IPS-18a (cell line): ENCODE measurements at regions not wholly inside any gene's neighbourhood (a gene's known extent, or its start where the extent isn't known, plus 50 kb on each side); places are given as distances from the start of the nearest gene placed in this dataset.

Experiments
- H3K27ac ChIP-seq: one replicate; pipeline ENCODE4 v1.5.1; 2013; ENCODE audit warnings: low read length
- H3K27me3 ChIP-seq: one replicate; pipeline ENCODE4 v1.6.1; 2013; ENCODE audit warnings: mild to moderate bottlenecking, low read length; ENCODE audit not compliant: control insufficient read depth, insufficient read depth
- H3K36me3 ChIP-seq: one replicate; pipeline ENCODE4 v1.6.1; 2013; ENCODE audit warnings: low read depth, low read length; ENCODE audit not compliant: control insufficient read depth
- H3K4me1 ChIP-seq: one replicate; pipeline ENCODE4 v1.6.1; 2013; ENCODE audit warnings: low read depth, low read length; ENCODE audit not compliant: control insufficient read depth
- H3K4me3 ChIP-seq: one replicate; pipeline ENCODE4 v1.5.1; 2013; ENCODE audit warnings: low read length
- H3K9ac ChIP-seq: one replicate; pipeline ENCODE4 v1.6.1; 2013; ENCODE audit warnings: mild to moderate bottlenecking, low read length, moderate library complexity
- H3K9me3 ChIP-seq: one replicate; pipeline ENCODE4 v1.6.1; 2013; ENCODE audit warnings: low read depth, low read length; ENCODE audit not compliant: control insufficient read depth

- H3K9me3 ChIP-seq = no peaks in the 10 kb centered on the region
- no peak overlapping the region for H3K27ac ChIP-seq
- no peaks in the 10 kb centered on the region for H3K36me3 ChIP-seq
- peaks cover 15% of the 10 kb centered on the region for H3K4me1 ChIP-seq
- no peak overlapping the region for H3K9ac ChIP-seq
- no peak overlapping the region for H3K4me3 ChIP-seq
- no peaks in the 10 kb centered on the region for H3K27me3 ChIP-seq
These were observed 87.1 kb upstream of the SLC66A3 start for GRCh38 chr2:11068079-11068741.

GRCh38 chr2:11068856-11069526, 86.3 kb upstream of the SLC66A3 start:
- Histone ChIP-seq H3K4me3 (no peak overlapping the region), H3K36me3 (no peaks in the 10 kb centered on the region), H3K27me3 (no peaks in the 10 kb centered on the region), H3K9me3 (no peaks in the 10 kb centered on the region), H3K9ac (no peak overlapping the region), H3K27ac (no peak overlapping the region), H3K4me1 (peaks cover 18% of the 10 kb centered on the region)

GRCh38 chr2:11069566-11070185, 85.6 kb upstream of the SLC66A3 start:
- Histone ChIP-seq H3K36me3 (no peaks in the 10 kb centered on the region), H3K27me3 (no peaks in the 10 kb centered on the region), H3K9ac (no peak overlapping the region), H3K4me1 (peaks cover 18% of the 10 kb centered on the region), H3K9me3 (no peaks in the 10 kb centered on the region), H3K4me3 (no peak overlapping the region), H3K27ac (no peak overlapping the region)

GRCh38 chr2:11071211-11071610, 84.1 kb upstream of the SLC66A3 start:
- Histone ChIP-seq H3K4me3 (no peak overlapping the region), H3K27ac (no peak overlapping the region), H3K9me3 (no peaks in the 10 kb centered on the region), H3K27me3 (no peaks in the 10 kb centered on the region), H3K9ac (no peak overlapping the region), H3K4me1 (peaks cover 18% of the 10 kb centered on the region), H3K36me3 (no peaks in the 10 kb centered on the region)

- H3K9me3 ChIP-seq = no peaks in the 10 kb centered on the region
- H3K27me3 ChIP-seq = no peaks in the 10 kb centered on the region
- peaks cover 18% of the 10 kb centered on the region for H3K4me1 ChIP-seq
- no peak overlapping the region for H3K4me3 ChIP-seq
- H3K36me3 ChIP-seq = no peaks in the 10 kb centered on the region
- no peak overlapping the region for H3K27ac ChIP-seq
- no peak overlapping the region for H3K9ac ChIP-seq
These were observed 83.3 kb upstream of the SLC66A3 start for GRCh38 chr2:11071939-11072338.

GRCh38 chr2:11072550-11072949, 82.7 kb upstream of the SLC66A3 start:
- H3K27ac ChIP-seq = peak overlapping the region; percentile 9
- H3K4me3 ChIP-seq = no peak overlapping the region
- no peak overlapping the region for H3K9ac ChIP-seq
- H3K4me1 ChIP-seq = peaks cover 18% of the 10 kb centered on the region
- no peaks in the 10 kb centered on the region for H3K27me3 ChIP-seq
- no peaks in the 10 kb centered on the region for H3K36me3 ChIP-seq
- H3K9me3 ChIP-seq = no peaks in the 10 kb centered on the region

GRCh38 chr2:11073251-11073650, 82.0 kb upstream of the SLC66A3 start:
- no peak overlapping the region for H3K9ac ChIP-seq
- H3K4me3 ChIP-seq = no peak overlapping the region
- no peaks in the 10 kb centered on the region for H3K27me3 ChIP-seq

GRCh38 chr2:11073776-11074175, 81.5 kb upstream of the SLC66A3 start:
- Histone ChIP-seq H3K27me3 (no peaks in the 10 kb centered on the region), H3K9ac (no peak overlapping the region), H3K36me3 (no peaks in the 10 kb centered on the region), H3K4me3 (no peak overlapping the region), H3K9me3 (no peaks in the 10 kb centered on the region), H3K4me1 (peaks cover 18% of the 10 kb centered on the region), H3K27ac (no peak overlapping the region)

More at GRCh38 chr2:11073251-11073650, 82.0 kb upstream of the SLC66A3 start:
- H3K27ac ChIP-seq = peak overlapping the region; percentile 9
- H3K9me3 ChIP-seq = no peaks in the 10 kb centered on the region
- H3K4me1 ChIP-seq = peaks cover 18% of the 10 kb centered on the region
- no peaks in the 10 kb centered on the region for H3K36me3 ChIP-seq

DNA sequence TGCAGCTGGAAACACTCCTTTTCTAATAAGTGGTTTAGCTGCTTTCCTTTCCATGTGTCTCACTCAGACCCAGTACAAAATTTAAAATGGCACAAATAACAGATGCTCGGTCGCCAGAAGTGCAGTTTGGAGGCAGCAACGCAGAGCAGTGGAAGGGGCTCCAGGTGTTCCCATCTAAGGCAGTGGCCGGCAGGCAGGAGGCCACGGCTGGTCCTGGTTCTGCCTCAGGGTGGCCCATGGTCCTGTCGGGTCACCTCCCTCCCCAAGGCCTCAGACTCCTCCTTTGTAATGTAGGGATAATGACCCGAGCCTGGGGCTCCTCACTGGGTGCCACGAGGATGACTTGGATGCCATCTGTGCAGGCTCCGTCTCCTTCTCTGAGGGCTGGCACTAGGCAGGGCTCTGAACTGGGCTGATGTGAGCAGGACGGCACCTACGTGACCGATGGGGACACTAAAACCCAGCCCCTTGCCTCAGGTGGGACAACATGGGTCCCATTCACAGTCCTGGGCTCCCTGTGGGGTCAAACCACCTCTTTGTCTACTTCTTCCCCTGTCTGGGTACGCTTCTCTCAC, 80.9 kb upstream of the SLC66A3 start:
- H3K4me3 ChIP-seq = no peak overlapping the region
- no peaks in the 10 kb centered on the region for H3K36me3 ChIP-seq
- no peak overlapping the region for H3K9ac ChIP-seq
- H3K9me3 ChIP-seq = no peaks in the 10 kb centered on the region
- H3K27me3 ChIP-seq = no peaks in the 10 kb centered on the region
- peaks cover 18% of the 10 kb centered on the region for H3K4me1 ChIP-seq
- H3K27ac ChIP-seq = no peak overlapping the region

DNA sequence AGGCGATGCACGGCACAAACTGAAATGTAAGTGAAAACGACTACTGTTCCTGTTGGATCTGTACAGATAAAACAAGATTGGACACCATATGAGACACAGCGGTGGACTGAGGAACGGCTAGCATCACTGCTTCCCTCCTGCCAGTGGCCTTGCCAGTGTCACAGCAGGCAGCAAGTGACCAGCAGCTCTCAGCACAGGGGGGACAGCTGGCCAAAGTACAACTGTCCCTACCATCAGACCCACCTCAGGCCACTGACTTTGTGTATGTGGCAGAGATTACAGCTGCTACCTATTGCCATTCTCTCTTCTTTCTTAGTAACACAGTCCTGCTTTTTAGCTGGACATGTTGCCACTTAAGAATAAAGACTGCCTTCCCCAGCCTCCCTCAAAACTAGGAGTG, 80.0 kb upstream of the SLC66A3 start:
- no peak overlapping the region for H3K4me3 ChIP-seq
- H3K9me3 ChIP-seq = no peaks in the 10 kb centered on the region
- H3K4me1 ChIP-seq = peaks cover 18% of the 10 kb centered on the region
- H3K9ac ChIP-seq = no peak overlapping the region
- no peaks in the 10 kb centered on the region for H3K36me3 ChIP-seq
- no peaks in the 10 kb centered on the region for H3K27me3 ChIP-seq
- H3K27ac ChIP-seq = no peak overlapping the region

GRCh38 chr2:11077411-11077810, 77.9 kb upstream of the SLC66A3 start:
- Histone ChIP-seq H3K9me3 (no peaks in the 10 kb centered on the region), H3K27ac (no peak overlapping the region), H3K4me1 (peaks cover 11% of the 10 kb centered on the region), H3K27me3 (no peaks in the 10 kb centered on the region), H3K4me3 (no peak overlapping the region), H3K9ac (no peak overlapping the region), H3K36me3 (no peaks in the 10 kb centered on the region)
